GM18511 (cell line): ENCODE measurements at regions not wholly inside any gene's neighbourhood (a gene's known extent, or its start where the extent isn't known, plus 50 kb on each side); places are given as distances from the start of the nearest gene placed in this dataset.

Experiments
- ATAC-seq: cut with Tn5 transposase; IDR thresholded peaks from one replicate; pipeline ENCODE4 v1.9.1; 2021; ENCODE audit warnings: mild to moderate bottlenecking, moderate library complexity; ENCODE audit not compliant: unreplicated experiment

GRCh38 chr7:114130866-114131265, 212.1 kb upstream of the PPP1R3A start:
- ATAC-seq: no peak

GRCh38 chr7:114128880-114129279, 210.1 kb upstream of the PPP1R3A start:
- ATAC-seq: no peak

- no peak for ATAC-seq
These were observed 207.3 kb upstream of the PPP1R3A start for GRCh38 chr7:114126095-114126494.

- no peak for ATAC-seq
These were observed 194.0 kb upstream of the PPP1R3A start for GRCh38 chr7:114112806-114113205.

GRCh38 chr7:114110666-114111065, 191.9 kb upstream of the PPP1R3A start:
- ATAC-seq: no peak

- no peak for ATAC-seq
These were observed 190.9 kb upstream of the PPP1R3A start for GRCh38 chr7:114109721-114110120.

- ATAC-seq: no peak
These were observed 190.5 kb upstream of the PPP1R3A start for GRCh38 chr7:114109304-114109703.

GRCh38 chr7:114108510-114108909, 189.7 kb upstream of the PPP1R3A start:
- no peak for ATAC-seq

GRCh38 chr7:114107522-114107921, 188.7 kb upstream of the PPP1R3A start:
- ATAC-seq: no peak

GRCh38 chr7:114104035-114104434, 185.2 kb upstream of the PPP1R3A start:
- no peak for ATAC-seq

GRCh38 chr7:114102996-114103395, 184.2 kb upstream of the PPP1R3A start:
- no peak for ATAC-seq

GRCh38 chr7:114102131-114102530, 183.3 kb upstream of the PPP1R3A start:
- ATAC-seq: no peak

- no peak for ATAC-seq
These were observed 182.0 kb upstream of the PPP1R3A start for GRCh38 chr7:114100810-114101209.

GRCh38 chr7:114099337-114099736, 180.5 kb upstream of the PPP1R3A start:
- no peak for ATAC-seq

- no peak for ATAC-seq
These were observed 177.1 kb upstream of the PPP1R3A start for GRCh38 chr7:114095885-114096284.

- no peak for ATAC-seq
These were observed 169.7 kb upstream of the PPP1R3A start for GRCh38 chr7:114088470-114088940.

- ATAC-seq: no peak
These were observed 169.1 kb upstream of the PPP1R3A start for GRCh38 chr7:114087653-114088469.

- no peak for ATAC-seq
These were observed 168.3 kb upstream of the PPP1R3A start for GRCh38 chr7:114086914-114087652.

GRCh38 chr7:114086537-114086913, 167.7 kb upstream of the PPP1R3A start:
- no peak for ATAC-seq

- peak; percentile 39 for ATAC-seq
These were observed 167.0 kb upstream of the PPP1R3A start for GRCh38 chr7:114085592-114086501.

- peak; percentile 33 for ATAC-seq
These were observed 166.4 kb upstream of the PPP1R3A start for GRCh38 chr7:114085313-114085591.
